SU-DHL-6 (cell line): ENCODE measurements at regions not wholly inside any gene's neighbourhood (a gene's known extent, or its start where the extent isn't known, plus 50 kb on each side); places are given as distances from the start of the nearest gene placed in this dataset.

Source experiments
- H2AFZ ChIP-seq: fragments of 200-600 bp; sonication (generic); 2 replicates; pipeline ENCODE4 v1.6.1; 2014; ENCODE audit warnings: low read depth, mild to moderate bottlenecking, moderate library complexity, mixed read lengths, antibody characterized with exemption, low read length; ENCODE audit not compliant: severe bottlenecking
- H3F3A ChIP-seq: fragments of 200-600 bp; shearing (Covaris generic); 2 replicates; pipeline ENCODE4 v1.6.0; 2016; ENCODE audit warnings: antibody characterized with exemption, mild to moderate bottlenecking; ENCODE audit not compliant: insufficient read depth
- H3K27ac ChIP-seq: fragments of 200-600 bp; sonication (generic); 2 replicates; pipeline ENCODE4 v1.5.1; 2016; ENCODE audit warnings: low read depth, mild to moderate bottlenecking, low read length, moderate library complexity, mixed read lengths
- H3K27me3 ChIP-seq: fragments of 200-600 bp; sonication (generic), shearing (Covaris generic); 2 replicates; pipeline ENCODE4 v1.6.0; 2014; ENCODE audit warnings: mild to moderate bottlenecking, low read length
- H3K36me3 ChIP-seq: fragments of 200-600 bp; sonication (generic); 2 replicates; pipeline ENCODE4 v1.6.1; 2014; ENCODE audit warnings: mild to moderate bottlenecking, low read length, mixed read lengths
- H3K4me2 ChIP-seq: fragments of 300-600, 200-600 bp; shearing (Covaris generic), sonication (generic); 2 replicates; pipeline ENCODE4 v1.6.0; 2014; ENCODE audit warnings: low read length, low read depth, mild to moderate bottlenecking; ENCODE audit not compliant: poor library complexity, severe bottlenecking
- H3K4me3 ChIP-seq: fragments of 200-600 bp; sonication (generic); 2 replicates; pipeline ENCODE4 v1.5.1; 2014; ENCODE audit warnings: antibody characterized with exemption, low read length, mild to moderate bottlenecking, mixed read lengths; ENCODE audit not compliant: insufficient read depth, poor library complexity, severe bottlenecking
- H3K79me2 ChIP-seq: fragments of 200-600 bp; sonication (generic); 2 replicates; pipeline ENCODE4 v1.6.1; 2014; ENCODE audit warnings: mild to moderate bottlenecking, low read length, moderate library complexity; ENCODE audit not compliant: insufficient read depth
- H3K9ac ChIP-seq: fragments of 200-600 bp; sonication (generic); 2 replicates; pipeline ENCODE4 v1.7.0; 2014; ENCODE audit warnings: mild to moderate bottlenecking, low read length
- H3K9me2 ChIP-seq: fragments of 200-600 bp; sonication (generic); replicated peaks from 2 replicates; pipeline ENCODE4 v1.6.1; 2014; ENCODE audit warnings: low read length; ENCODE audit not compliant: insufficient read depth
- H3K9me3 ChIP-seq: fragments of 200-600 bp; sonication (generic); 2 replicates; pipeline ENCODE4 v1.6.1; 2014; ENCODE audit warnings: low read length, mixed read lengths; ENCODE audit not compliant: insufficient read depth
- H4K20me1 ChIP-seq: fragments of 200-600 bp; sonication (generic); 2 replicates; pipeline ENCODE4 v1.6.1; 2014; ENCODE audit warnings: low read depth, mild to moderate bottlenecking, antibody characterized with exemption, low read length, moderate library complexity, mixed read lengths
- CTCF ChIP-seq: fragments of 200-600 bp; sonication (generic); IDR thresholded peaks from one replicate; pipeline ENCODE4 v1.5.1; 2017; ENCODE audit warnings: antibody characterized with exemption, mild to moderate bottlenecking, low read length, moderate library complexity; ENCODE audit not compliant: insufficient read depth, poor library complexity, severe bottlenecking
- EZH2phosphoT487 ChIP-seq: fragments of 200-600 bp; sonication (generic), shearing (Covaris generic); conservative IDR thresholded peaks from 2 replicates; pipeline ENCODE4 v1.6.1; 2018; ENCODE audit warnings: mild to moderate bottlenecking, antibody characterized with exemption, low read length, moderate library complexity, mixed read lengths

- Histone ChIP-seq H4K20me1 (no peaks in the 10 kb centered on the region), H3F3A (no peaks in the 10 kb centered on the region), H3K79me2 (no peaks in the 10 kb centered on the region), H3K4me2 (no peak overlapping the region), H3K4me3 (no peak overlapping the region), H3K9me2 (no peaks in the 10 kb centered on the region), H3K9ac (no peak overlapping the region), H3K27me3 (no peaks in the 10 kb centered on the region), H3K9me3 (no peaks in the 10 kb centered on the region), H3K27ac (no peak overlapping the region), H3K36me3 (no peaks in the 10 kb centered on the region), H2AFZ (no peak overlapping the region)
- no peak for TF ChIP-seq CTCF
- no peak for TF ChIP-seq EZH2phosphoT487
These were observed 52.7 kb upstream of the SERBP1 start for GRCh38 chr1:67482733-67483482.

DNA sequence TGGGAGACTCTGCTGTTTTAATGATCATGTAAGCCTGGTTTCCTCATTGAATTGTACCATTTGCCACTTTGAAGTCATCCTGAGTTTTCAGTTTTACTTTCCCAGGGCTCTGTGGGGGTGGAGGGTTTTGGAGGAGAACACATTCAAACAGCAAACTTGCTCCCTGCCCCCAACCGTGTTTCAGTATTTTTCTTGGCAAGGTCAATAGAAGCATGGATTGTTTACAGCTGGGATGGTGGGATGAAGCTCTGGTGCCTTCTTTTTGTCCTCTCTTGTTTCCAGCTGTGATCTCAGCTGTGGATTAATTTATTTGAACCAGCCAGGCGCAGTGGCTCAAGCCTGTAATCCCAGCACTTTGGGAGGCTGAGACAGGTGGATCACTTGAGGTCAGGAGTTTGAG lies 54.3 kb upstream of the SERBP1 start:
- Histone ChIP-seq H3K27me3 (no peaks in the 10 kb centered on the region), H3K36me3 (no peaks in the 10 kb centered on the region), H3K9ac (no peak overlapping the region), H3K9me2 (no peaks in the 10 kb centered on the region), H3F3A (no peaks in the 10 kb centered on the region), H3K27ac (no peak overlapping the region), H3K9me3 (no peaks in the 10 kb centered on the region), H3K79me2 (no peaks in the 10 kb centered on the region), H2AFZ (no peak overlapping the region), H3K4me3 (no peak overlapping the region), H3K4me2 (no peak overlapping the region), H4K20me1 (no peaks in the 10 kb centered on the region)
- TF ChIP-seq CTCF: no peak
- no peak for TF ChIP-seq EZH2phosphoT487

- H4K20me1 ChIP-seq: no peaks in the 10 kb centered on the region
- no peaks in the 10 kb centered on the region for H3K79me2 ChIP-seq
- no peak overlapping the region for H3K4me3 ChIP-seq
- no peak overlapping the region for H3K27ac ChIP-seq
- no peaks in the 10 kb centered on the region for H3K9me3 ChIP-seq
- H3K36me3 ChIP-seq: no peaks in the 10 kb centered on the region
- H3F3A ChIP-seq: no peaks in the 10 kb centered on the region
- no peak overlapping the region for H3K9ac ChIP-seq
- TF ChIP-seq EZH2phosphoT487 (no peak), CTCF (no peak)
- H3K27me3 ChIP-seq: no peaks in the 10 kb centered on the region
- H2AFZ ChIP-seq: no peak overlapping the region
- no peak overlapping the region for H3K4me2 ChIP-seq
- H3K9me2 ChIP-seq: no peaks in the 10 kb centered on the region
These were observed 55.0 kb upstream of the SERBP1 start for GRCh38 chr1:67485046-67485811.
